Transverse colon (tissue), 4 donors: ENCODE measurements at regions not wholly inside any gene's neighbourhood (a gene's known extent, or its start where the extent isn't known, plus 50 kb on each side); places are given as distances from the start of the nearest gene placed in this dataset.

ENCODE experiments used
- DNase-seq: peaks from one replicate; pipeline ENCODE4 v3.0.0-alpha.2; 2019
- H3K27ac ChIP-seq, 4 donors: fragments of 200-600 bp; sonication (generic); 2 replicates each; pipeline ENCODE4 v1.5.1; 2016 to 2018; ENCODE audit warnings: inconsistent platforms in 4 of 4
- H3K27me3 ChIP-seq: fragments of 200-600 bp; sonication (generic); 2 replicates; pipeline ENCODE4 v1.5.1; 2017; ENCODE audit warnings: inconsistent platforms
- H3K36me3 ChIP-seq, 4 donors: fragments of 200-600 bp; sonication (generic); 2 replicates each; pipeline ENCODE4 v1.5.1; 2017 to 2019; ENCODE audit warnings: inconsistent platforms in 4 of 4
- H3K4me1 ChIP-seq, 4 donors: fragments of 200-600 bp; sonication (generic); 2 replicates each; pipeline ENCODE4 v1.5.1; 2017 to 2020; ENCODE audit warnings: inconsistent platforms in 4 of 4
- H3K4me3 ChIP-seq, 4 donors: fragments of 200-600 bp; sonication (generic); 1 replicate in 1 of 4; 2 replicates in 3 of 4; pipeline versions ENCODE4 v1.5.1 to v1.6.1; 2017 to 2019; ENCODE audit warnings: inconsistent platforms in 4 of 4
- H3K9me3 ChIP-seq, 2 donors: fragments of 200-600 bp; sonication (generic); 2 replicates each; pipeline ENCODE4 v1.5.1; 2017 to 2019; ENCODE audit warnings: inconsistent platforms in 2 of 2
- EP300 ChIP-seq: sonication (generic); formaldehyde crosslinking; IDR thresholded peaks from one replicate; pipeline ENCODE4 v1.6.1; 2017; ENCODE audit warnings: antibody characterized with exemption, low read depth
- POLR2A ChIP-seq: fragments of 450-650 bp; IDR thresholded peaks from one replicate; pipeline ENCODE4 v1.6.1; 2016; ENCODE audit warnings: antibody characterized with exemption, mild to moderate bottlenecking, moderate library complexity
- POLR2AphosphoS5 ChIP-seq, 3 donors: sonication (generic); formaldehyde crosslinking; IDR thresholded peaks; one replicate each; pipeline ENCODE4 v1.6.1; 2016; ENCODE audit warnings: antibody characterized with exemption in 3 of 3
- WGBS, 2 donors: methylation state at CpG; one replicate each; pipeline ENCODE4 v1.1.5; 2018; ENCODE audit warnings: low coverage in 1 of 2; 5-methylcytosine and 5-hydroxymethylcytosine counted together
- in situ Hi-C, 4 donors: fragments of 200-750 bp; cut with MboI; loops; one replicate each; pipeline versions ENCODE4 v1.15.0 to v1.15.1; 2017; ENCODE audit warnings: low sequenced_read_pairs in 3 of 4, low pct_ligation_motif_present in 1 of 4, low pct_unique_long_range_greater_than_20kb in 1 of 4
- intact Hi-C: fragments of 100-400 bp; cut with DNase I; formaldehyde crosslinking; loops from one replicate; pipeline ENCODE4 v1.15.1; 2023; ENCODE audit warnings: low total_unique reads
- TF ChIP-seq, protein P1 (sequence below), 5 experiments: fragments of 200-600 bp in 3 of 5; fragments of 450-650 bp in 2 of 5; sonication (generic) in 3 of 5; IDR thresholded peaks; 1 replicate in 2 of 5; 2 replicates in 3 of 5; pipeline ENCODE4 v1.5.1; 2016 to 2017; ENCODE audit warnings: antibody characterized with exemption in 5 of 5, inconsistent platforms in 3 of 5, mild to moderate bottlenecking in 2 of 5, moderate library complexity in 1 of 5

DNA sequence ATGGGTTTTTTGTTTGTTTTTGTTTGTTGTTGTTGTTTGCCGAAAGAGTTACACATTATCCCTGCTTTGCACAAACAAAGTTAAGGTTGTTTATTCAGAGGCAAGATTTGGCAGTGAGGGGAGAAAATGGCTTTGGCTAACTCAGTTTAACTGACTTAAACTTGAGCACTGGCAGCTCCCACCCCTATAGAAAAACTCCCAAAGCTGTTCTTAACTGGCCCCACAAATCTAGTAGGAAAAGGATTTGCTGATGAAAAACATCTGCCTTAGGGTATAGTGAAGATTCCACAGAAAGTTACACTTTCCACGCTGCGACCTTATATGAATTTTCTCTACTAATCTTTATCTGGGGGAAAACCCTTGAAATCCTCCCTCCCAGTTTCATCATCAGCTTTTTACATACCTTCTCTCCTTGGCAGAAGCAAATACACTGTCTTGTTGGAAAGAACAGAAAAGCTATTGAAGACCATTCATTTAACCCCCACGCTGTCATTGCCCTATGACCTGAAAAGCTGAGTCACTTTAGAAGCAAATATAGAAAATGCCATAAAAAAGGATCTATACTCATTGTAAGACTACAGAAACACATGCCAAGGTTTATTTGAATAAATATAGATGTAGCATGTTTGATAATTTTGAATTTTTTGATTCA, 551.7 kb downstream of the NR2F2 start:
- Histone ChIP-seq H3K36me3 (no peaks in the 10 kb centered on the region), H3K4me1 (no peaks in the 10 kb centered on the region), H3K9me3 (no peaks in the 10 kb centered on the region), H3K4me3 (no peak overlapping the region), H3K27me3 (no peaks in the 10 kb centered on the region), H3K27ac (no peak overlapping the region)
- 41 to 65% methylated on average over 4 of the region's 4 CpGs for WGBS, 2 donors
- intact Hi-C loops = no loop called here
- in situ Hi-C loops = loop anchor here in 2 of 4 donors (25.0 kb wide), 2 partner anchors 95 to 520 kb away; no protein-coding TSS in a partner anchor
- TF ChIP-seq EP300 = no peak
- no peak for TF ChIP-seq POLR2AphosphoS5 (IDR thresholded peaks at IDR 0.05)
- TF ChIP-seq, protein P1, sequence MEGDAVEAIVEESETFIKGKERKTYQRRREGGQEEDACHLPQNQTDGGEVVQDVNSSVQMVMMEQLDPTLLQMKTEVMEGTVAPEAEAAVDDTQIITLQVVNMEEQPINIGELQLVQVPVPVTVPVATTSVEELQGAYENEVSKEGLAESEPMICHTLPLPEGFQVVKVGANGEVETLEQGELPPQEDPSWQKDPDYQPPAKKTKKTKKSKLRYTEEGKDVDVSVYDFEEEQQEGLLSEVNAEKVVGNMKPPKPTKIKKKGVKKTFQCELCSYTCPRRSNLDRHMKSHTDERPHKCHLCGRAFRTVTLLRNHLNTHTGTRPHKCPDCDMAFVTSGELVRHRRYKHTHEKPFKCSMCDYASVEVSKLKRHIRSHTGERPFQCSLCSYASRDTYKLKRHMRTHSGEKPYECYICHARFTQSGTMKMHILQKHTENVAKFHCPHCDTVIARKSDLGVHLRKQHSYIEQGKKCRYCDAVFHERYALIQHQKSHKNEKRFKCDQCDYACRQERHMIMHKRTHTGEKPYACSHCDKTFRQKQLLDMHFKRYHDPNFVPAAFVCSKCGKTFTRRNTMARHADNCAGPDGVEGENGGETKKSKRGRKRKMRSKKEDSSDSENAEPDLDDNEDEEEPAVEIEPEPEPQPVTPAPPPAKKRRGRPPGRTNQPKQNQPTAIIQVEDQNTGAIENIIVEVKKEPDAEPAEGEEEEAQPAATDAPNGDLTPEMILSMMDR (IDR thresholded peaks at IDR 0.05) = no peak
- no peak for TF ChIP-seq POLR2A
- no peak for DNase-seq

- H3K9me3 ChIP-seq = no peaks in the 10 kb centered on the region
- no peak for DNase-seq
- intact Hi-C loops = no loop called here
- 60 to 67% methylated on average over 1 of the region's 1 CpG for WGBS, 2 donors
- H3K27me3 ChIP-seq = no peaks in the 10 kb centered on the region
- in situ Hi-C loops = loop anchor here in 2 of 4 donors (25.0 kb wide), 2 partner anchors 100 to 525 kb away; no protein-coding TSS in a partner anchor
- H3K4me1 ChIP-seq = peaks cover 0 to 12% (median 1%) of the 10 kb centered on the region in 4 donors
- TF ChIP-seq POLR2AphosphoS5 (IDR thresholded peaks at IDR 0.05) (no peak), POLR2A (no peak), EP300 (no peak)
- TF ChIP-seq, protein P1 (IDR thresholded peaks at IDR 0.05) = no peak
- no peak overlapping the region for H3K27ac ChIP-seq
- no peaks in the 10 kb centered on the region for H3K36me3 ChIP-seq
- no peak overlapping the region for H3K4me3 ChIP-seq
These were observed 557.2 kb downstream of the NR2F2 start for GRCh38 chr15:96887730-96888129.

DNA sequence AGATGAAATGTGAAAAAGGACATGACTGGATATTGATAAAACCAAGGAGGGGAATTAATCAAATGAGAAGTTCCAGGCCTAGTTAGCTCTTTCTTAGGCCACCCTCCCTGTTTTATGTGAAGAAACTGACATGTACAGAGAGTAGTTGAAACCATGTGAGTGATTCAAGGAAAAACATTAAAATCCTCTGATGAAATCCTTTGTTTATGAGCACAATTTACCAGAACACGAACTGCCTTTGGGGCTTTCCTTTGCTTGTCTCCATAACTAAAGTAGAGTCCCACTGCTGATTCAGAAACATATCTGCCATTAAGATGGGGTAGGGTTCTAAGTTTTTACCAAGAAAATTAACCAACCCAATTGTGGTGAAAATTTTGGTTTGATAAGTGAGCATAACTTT, 558.3 kb downstream of the NR2F2 start:
- intact Hi-C loops = no loop called here
- in situ Hi-C loops = loop anchor here in 2 of 4 donors (25.0 kb wide), 2 partner anchors 101 to 526 kb away; no protein-coding TSS in a partner anchor
- TF ChIP-seq, protein P1 (IDR thresholded peaks at IDR 0.05) = no peak
- TF ChIP-seq POLR2AphosphoS5 (IDR thresholded peaks at IDR 0.05) (no peak), EP300 (no peak), POLR2A (no peak)
- WGBS, 2 donors = 50 to 61% methylated on average over 1 of the region's 1 CpG
- H3K4me3 ChIP-seq = no peak overlapping the region
- H3K9me3 ChIP-seq = no peaks in the 10 kb centered on the region
- H3K27ac ChIP-seq = peak overlapping the region in 1 of 4 donors; percentile 23
- peaks cover 0 to 12% (median 1%) of the 10 kb centered on the region in 4 donors for H3K4me1 ChIP-seq
- no peaks in the 10 kb centered on the region for H3K27me3 ChIP-seq
- DNase-seq = no peak
- no peaks in the 10 kb centered on the region for H3K36me3 ChIP-seq

DNA sequence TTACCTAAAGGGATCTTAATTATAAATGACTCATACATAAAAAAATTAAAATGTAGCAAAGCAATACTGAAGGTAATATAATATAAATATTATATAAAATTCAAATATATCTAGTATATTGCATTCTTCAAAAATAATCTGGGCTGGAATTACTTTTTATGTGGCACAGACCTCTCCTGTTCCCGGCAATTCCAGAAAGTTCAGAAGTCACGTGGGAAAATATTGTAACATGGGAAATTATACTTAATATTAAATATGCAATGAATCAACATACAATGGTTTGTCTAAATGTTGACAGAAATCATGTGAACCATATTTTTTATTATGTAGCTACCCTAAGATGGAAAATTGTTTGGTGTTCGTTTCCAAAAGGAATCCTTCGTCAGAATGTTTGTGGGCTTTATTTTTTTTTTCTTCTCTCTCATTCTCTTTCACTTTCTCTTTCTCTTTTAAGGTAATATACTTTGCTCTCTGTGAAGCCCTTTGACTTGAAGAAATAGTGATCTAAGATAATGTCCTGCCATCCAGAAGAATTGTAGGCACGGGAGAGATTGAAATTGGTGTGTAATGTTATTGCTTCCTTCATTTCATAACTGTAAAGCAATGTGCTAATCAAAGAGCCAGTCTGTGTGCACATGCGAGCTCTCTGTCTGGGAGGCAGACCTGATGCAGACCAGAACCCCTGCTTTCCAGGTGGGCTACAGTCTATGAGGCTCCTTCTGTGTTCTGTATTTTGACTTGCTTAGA, 559.4 kb downstream of the NR2F2 start:
- H3K9me3 ChIP-seq = no peaks in the 10 kb centered on the region
- H3K36me3 ChIP-seq = no peaks in the 10 kb centered on the region
- DNase-seq = no peak
- WGBS, 2 donors = 7 to 17% methylated on average over 6 of the region's 6 CpGs
- TF ChIP-seq EP300 = no peak
- TF ChIP-seq, protein P1 (IDR thresholded peaks at IDR 0.05) = no peak
- no peak for TF ChIP-seq POLR2AphosphoS5 (IDR thresholded peaks at IDR 0.05)
- TF ChIP-seq POLR2A = no peak
- in situ Hi-C loops (loop anchor here in 2 of 4 donors (25.0 kb wide), 2 partner anchors 103 to 528 kb away; no protein-coding TSS in a partner anchor), intact Hi-C loops (no loop called here)
- peaks cover 0 to 12% (median 1%) of the 10 kb centered on the region in 4 donors for H3K4me1 ChIP-seq
- peak overlapping the region in 2 of 4 donors; percentile 23 to 31 for H3K27ac ChIP-seq
- H3K4me3 ChIP-seq = peak overlapping the region; percentile 12 to 42 (median 24)
- no peaks in the 10 kb centered on the region for H3K27me3 ChIP-seq
